Thyroid gland (tissue), 4 donors: ENCODE measurements at regions not wholly inside any gene's neighbourhood (a gene's known extent, or its start where the extent isn't known, plus 50 kb on each side); places are given as distances from the start of the nearest gene placed in this dataset.

Source experiments
- CTCF ChIP-seq, 6 experiments: fragments of 200-600 bp in 3 of 6; fragments of 450-650 bp in 3 of 6; sonication (generic) in 3 of 6; IDR thresholded peaks; one replicate each; pipeline ENCODE4 v1.5.1; 2016 to 2019; ENCODE audit warnings: antibody characterized with exemption in 6 of 6, mild to moderate bottlenecking in 2 of 6, inconsistent platforms in 1 of 6, moderate library complexity in 1 of 6
- POLR2A ChIP-seq, 2 donors: fragments of 450-650 bp; IDR thresholded peaks; one replicate each; pipeline ENCODE4 v1.6.1; 2017; ENCODE audit warnings: antibody characterized with exemption in 2 of 2, mild to moderate bottlenecking in 2 of 2, moderate library complexity in 1 of 2

DNA sequence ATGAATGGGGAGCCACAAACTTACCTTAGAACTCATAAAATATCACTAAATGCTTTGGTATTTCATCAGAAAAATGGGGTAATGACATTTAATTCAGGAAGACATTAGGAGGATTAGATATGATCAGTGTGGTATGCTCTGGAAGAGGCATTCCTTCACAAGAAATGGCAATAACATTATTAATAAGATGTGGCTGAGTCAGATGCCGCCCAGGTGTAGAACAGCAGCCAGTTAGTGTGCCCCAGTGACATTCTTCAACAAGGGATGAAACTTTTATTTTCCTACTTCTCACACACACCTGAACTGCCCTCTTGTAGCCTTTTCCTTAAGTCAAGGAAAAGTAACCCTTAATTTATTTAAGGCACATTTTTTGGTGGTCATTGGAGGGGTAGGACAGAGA, 69.2 kb upstream of the DYNAP start:
- no peak for TF ChIP-seq CTCF (IDR thresholded peaks at IDR 0.05)
- TF ChIP-seq POLR2A (IDR thresholded peaks at IDR 0.05) = no peak
